ENCODE measurements at regions not wholly inside any gene's neighbourhood (a gene's known extent, or its start where the extent isn't known, plus 50 kb on each side); places are given as distances from the start of the nearest gene placed in this dataset.

- Mint-ChIP-seq H3K4me1 (ENCODE audit: low read depth, unreplicated experiment) (peaks cover 5% of the 10 kb centered on the region), H3K27me3 (ENCODE audit: unreplicated experiment) (no peaks in the 10 kb centered on the region), H3K36me3 (ENCODE audit: unreplicated experiment) (peaks cover 3% of the 10 kb centered on the region), H3K4me3 (ENCODE audit: unreplicated experiment) (no peak overlapping the region), H3K27ac (ENCODE audit: unreplicated experiment) (no peak overlapping the region), H3K9me3 (ENCODE audit: unreplicated experiment) (no peaks in the 10 kb centered on the region)
- no peak for TF ChIP-seq CTCF (IDR thresholded peaks at IDR 0.05; ENCODE audit: partially characterized antibody, unreplicated experiment)
- no peak for DNase-seq
Observed at GRCh38 chr3:137259089-137259488, 301.3 kb downstream of the IL20RB start.

- peaks cover 10% of the 10 kb centered on the region for H3K4me1 Mint-ChIP-seq (ENCODE audit: low read depth, unreplicated experiment)
- H3K27me3 Mint-ChIP-seq (ENCODE audit: unreplicated experiment): peaks cover 1% of the 10 kb centered on the region
- no peak for DNase-seq
- H3K4me3 Mint-ChIP-seq (ENCODE audit: unreplicated experiment): no peak overlapping the region
- no peak overlapping the region for H3K27ac Mint-ChIP-seq (ENCODE audit: unreplicated experiment)
- TF ChIP-seq CTCF (IDR thresholded peaks at IDR 0.05; ENCODE audit: partially characterized antibody, unreplicated experiment): no peak
- H3K9me3 Mint-ChIP-seq (ENCODE audit: unreplicated experiment): no peaks in the 10 kb centered on the region
- H3K36me3 Mint-ChIP-seq (ENCODE audit: unreplicated experiment): no peaks in the 10 kb centered on the region
Observed at GRCh38 chr3:137259701-137260100, 301.9 kb downstream of the IL20RB start.

- no peak overlapping the region for H3K4me3 Mint-ChIP-seq (ENCODE audit: unreplicated experiment)
- no peaks in the 10 kb centered on the region for H3K9me3 Mint-ChIP-seq (ENCODE audit: unreplicated experiment)
- H3K27me3 Mint-ChIP-seq (ENCODE audit: unreplicated experiment): peaks cover 3% of the 10 kb centered on the region
- peak overlapping the region; percentile 69 for H3K27ac Mint-ChIP-seq (ENCODE audit: unreplicated experiment)
- TF ChIP-seq CTCF (IDR thresholded peaks at IDR 0.05; ENCODE audit: partially characterized antibody, unreplicated experiment): no peak
- no peaks in the 10 kb centered on the region for H3K36me3 Mint-ChIP-seq (ENCODE audit: unreplicated experiment)
- DNase-seq: peak; percentile 21
- H3K4me1 Mint-ChIP-seq (ENCODE audit: low read depth, unreplicated experiment): peaks cover 10% of the 10 kb centered on the region
Observed at GRCh38 chr3:137264071-137264820, 306.5 kb downstream of the IL20RB start.

- H3K36me3 Mint-ChIP-seq (ENCODE audit: unreplicated experiment): no peaks in the 10 kb centered on the region
Observed at GRCh38 chr3:137264843-137265330, 307.1 kb downstream of the IL20RB start.

More at GRCh38 chr3:137264843-137265330, 307.1 kb downstream of the IL20RB start:
- no peak overlapping the region for H3K4me3 Mint-ChIP-seq (ENCODE audit: unreplicated experiment)
- H3K4me1 Mint-ChIP-seq (ENCODE audit: low read depth, unreplicated experiment): peaks cover 6% of the 10 kb centered on the region
- peaks cover 3% of the 10 kb centered on the region for H3K27me3 Mint-ChIP-seq (ENCODE audit: unreplicated experiment)
- H3K9me3 Mint-ChIP-seq (ENCODE audit: unreplicated experiment): no peaks in the 10 kb centered on the region
- no peak for DNase-seq
- no peak for TF ChIP-seq CTCF (IDR thresholded peaks at IDR 0.05; ENCODE audit: partially characterized antibody, unreplicated experiment)
- no peak overlapping the region for H3K27ac Mint-ChIP-seq (ENCODE audit: unreplicated experiment)
